ENCODE measurements at regions not wholly inside any gene's neighbourhood (a gene's known extent, or its start where the extent isn't known, plus 50 kb on each side); places are given as distances from the start of the nearest gene placed in this dataset.

GRCh38 chr1:41981796-41982195, 63.1 kb upstream of the HIVEP3 start:
- TF ChIP-seq CBFB (CRISPR knock-in tag; IDR thresholded peaks at IDR 0.05) (no peak), RCOR1 (IDR thresholded peaks at IDR 0.05; ENCODE audit: borderline replicate concordance in 1 of 2, low read depth in 2 of 2, low read length in 2 of 2) (no peak), CTCF (IDR thresholded peaks at IDR 0.05 in 2 of 3, conservative IDR thresholded peaks at IDR 0.05 in 1 of 3; ENCODE audit: insufficient read depth in 2 of 3, low read depth in 1 of 3, low read length in 3 of 3) (no peak), ATF2 (CRISPR knock-in tag; IDR thresholded peaks at IDR 0.05) (no peak), EZH2 (IDR thresholded peaks at IDR 0.05; ENCODE audit: borderline replicate concordance, low read depth, low read length) (no peak), ZFX (CRISPR knock-in tag; IDR thresholded peaks at IDR 0.05) (no peak), SIRT6 (IDR thresholded peaks at IDR 0.05; ENCODE audit: low read depth, low read length) (no peak), MAZ (CRISPR knock-in tag; conservative IDR thresholded peaks at IDR 0.05 in 1 of 2, IDR thresholded peaks at IDR 0.05 in 1 of 2) (no peak), RAD51 (IDR thresholded peaks at IDR 0.05; ENCODE audit: borderline replicate concordance, low read depth) (no peak), POLR3A (IDR thresholded peaks at IDR 0.05; ENCODE audit: borderline replicate concordance, extremely low read depth, insufficient read depth, insufficient read length) (no peak), ZNF232 (CRISPR knock-in tag; IDR thresholded peaks at IDR 0.05) (no peak), PURB (CRISPR knock-in tag; IDR thresholded peaks at IDR 0.05; ENCODE audit: low read depth) (no peak)
- TF ChIP-seq, protein P1, sequence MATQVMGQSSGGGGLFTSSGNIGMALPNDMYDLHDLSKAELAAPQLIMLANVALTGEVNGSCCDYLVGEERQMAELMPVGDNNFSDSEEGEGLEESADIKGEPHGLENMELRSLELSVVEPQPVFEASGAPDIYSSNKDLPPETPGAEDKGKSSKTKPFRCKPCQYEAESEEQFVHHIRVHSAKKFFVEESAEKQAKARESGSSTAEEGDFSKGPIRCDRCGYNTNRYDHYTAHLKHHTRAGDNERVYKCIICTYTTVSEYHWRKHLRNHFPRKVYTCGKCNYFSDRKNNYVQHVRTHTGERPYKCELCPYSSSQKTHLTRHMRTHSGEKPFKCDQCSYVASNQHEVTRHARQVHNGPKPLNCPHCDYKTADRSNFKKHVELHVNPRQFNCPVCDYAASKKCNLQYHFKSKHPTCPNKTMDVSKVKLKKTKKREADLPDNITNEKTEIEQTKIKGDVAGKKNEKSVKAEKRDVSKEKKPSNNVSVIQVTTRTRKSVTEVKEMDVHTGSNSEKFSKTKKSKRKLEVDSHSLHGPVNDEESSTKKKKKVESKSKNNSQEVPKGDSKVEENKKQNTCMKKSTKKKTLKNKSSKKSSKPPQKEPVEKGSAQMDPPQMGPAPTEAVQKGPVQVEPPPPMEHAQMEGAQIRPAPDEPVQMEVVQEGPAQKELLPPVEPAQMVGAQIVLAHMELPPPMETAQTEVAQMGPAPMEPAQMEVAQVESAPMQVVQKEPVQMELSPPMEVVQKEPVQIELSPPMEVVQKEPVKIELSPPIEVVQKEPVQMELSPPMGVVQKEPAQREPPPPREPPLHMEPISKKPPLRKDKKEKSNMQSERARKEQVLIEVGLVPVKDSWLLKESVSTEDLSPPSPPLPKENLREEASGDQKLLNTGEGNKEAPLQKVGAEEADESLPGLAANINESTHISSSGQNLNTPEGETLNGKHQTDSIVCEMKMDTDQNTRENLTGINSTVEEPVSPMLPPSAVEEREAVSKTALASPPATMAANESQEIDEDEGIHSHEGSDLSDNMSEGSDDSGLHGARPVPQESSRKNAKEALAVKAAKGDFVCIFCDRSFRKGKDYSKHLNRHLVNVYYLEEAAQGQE (IDR thresholded peaks at IDR 0.05; ENCODE audit: borderline replicate concordance) = no peak
- TF ChIP-seq, protein P1 (CRISPR knock-in tag; IDR thresholded peaks at IDR 0.05; ENCODE audit: low read depth) = no peak
